GM19463 (cell line): ENCODE measurements at regions not wholly inside any gene's neighbourhood (a gene's known extent, or its start where the extent isn't known, plus 50 kb on each side); places are given as distances from the start of the nearest gene placed in this dataset.

Source experiments
- ATAC-seq: cut with Tn5 transposase; IDR thresholded peaks from one replicate; pipeline ENCODE4 v1.9.1; 2021; ENCODE audit warnings: mild to moderate bottlenecking, moderate library complexity; ENCODE audit not compliant: unreplicated experiment

- ATAC-seq, result no peak
Measured at GRCh38 chr5:164545507-164545906, 1040.1 kb downstream of the MAT2B start.

GRCh38 chr5:164553851-164554250, 1048.4 kb downstream of the MAT2B start:
- no peak for ATAC-seq

- ATAC-seq, result no peak
Measured at GRCh38 chr5:164555809-164556208, 1050.4 kb downstream of the MAT2B start.

GRCh38 chr5:164560216-164560615, 1054.8 kb downstream of the MAT2B start:
- ATAC-seq, result no peak

- no peak for ATAC-seq
Measured at GRCh38 chr5:164561933-164562872, 1056.8 kb downstream of the MAT2B start.

GRCh38 chr5:164563370-164563769, 1058.0 kb downstream of the MAT2B start:
- no peak for ATAC-seq

- no peak for ATAC-seq
Measured at GRCh38 chr5:164573397-164573796, 1068.0 kb downstream of the MAT2B start.

- no peak for ATAC-seq
Measured at GRCh38 chr5:164577201-164577600, 1071.8 kb downstream of the MAT2B start.

- ATAC-seq, result no peak
Measured at GRCh38 chr5:164577742-164578141, 1072.3 kb downstream of the MAT2B start.

- ATAC-seq, result no peak
Measured at GRCh38 chr5:164578401-164578800, 1073.0 kb downstream of the MAT2B start.

- ATAC-seq, result no peak
Measured at GRCh38 chr5:164578911-164579310, 1073.5 kb downstream of the MAT2B start.

GRCh38 chr5:164580155-164580554, 1074.7 kb downstream of the MAT2B start:
- ATAC-seq, result no peak

- ATAC-seq, result no peak
Measured at GRCh38 chr5:164581889-164582288, 1076.5 kb downstream of the MAT2B start.

GRCh38 chr5:164593982-164594381, 1088.6 kb downstream of the MAT2B start:
- ATAC-seq, result no peak

- peak; percentile 87 for ATAC-seq
Measured at GRCh38 chr5:164597293-164597900, 1092.0 kb downstream of the MAT2B start.

GRCh38 chr5:164600274-164600673, 1094.9 kb downstream of the MAT2B start:
- no peak for ATAC-seq

GRCh38 chr5:164600929-164601535, 1095.6 kb downstream of the MAT2B start:
- ATAC-seq, result no peak

- ATAC-seq, result no peak
Measured at GRCh38 chr5:164608507-164608906, 1103.1 kb downstream of the MAT2B start.

- no peak for ATAC-seq
Measured at GRCh38 chr5:164610374-164610773, 1105.0 kb downstream of the MAT2B start.

GRCh38 chr5:164614707-164615106, 1109.3 kb downstream of the MAT2B start:
- ATAC-seq, result no peak

GRCh38 chr5:164617290-164617689, 1111.9 kb downstream of the MAT2B start:
- no peak for ATAC-seq

- ATAC-seq, result no peak
Measured at GRCh38 chr5:164627021-164627420, 1121.6 kb downstream of the MAT2B start.
